ENCODE measurements at regions not wholly inside any gene's neighbourhood (a gene's known extent, or its start where the extent isn't known, plus 50 kb on each side); places are given as distances from the start of the nearest gene placed in this dataset.

DNA sequence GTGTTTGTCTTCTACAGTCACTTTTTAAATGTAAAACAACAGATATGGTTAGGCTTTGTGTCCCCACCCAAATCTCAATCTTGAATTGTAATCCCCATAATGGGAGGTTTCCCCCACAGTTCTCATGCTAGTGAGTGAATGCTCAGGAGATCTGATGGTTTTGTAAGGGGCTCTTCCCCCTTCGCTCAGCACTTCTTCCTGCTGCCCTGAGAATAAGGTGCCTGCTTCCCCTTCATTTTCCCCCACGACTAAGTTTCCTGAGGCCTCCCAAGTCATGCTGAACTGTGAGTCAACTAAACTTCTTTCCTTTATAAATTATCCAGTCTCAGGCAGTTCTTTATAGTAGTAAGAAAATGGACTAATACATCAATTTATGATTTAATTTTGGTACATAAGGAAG is 118.0 kb upstream of the SNTG2 start:
- Histone ChIP-seq H3K4me1 (ENCODE audit: control insufficient read depth in 1 of 2, insufficient read depth in 2 of 2, low read length in 2 of 2) (no peaks in the 10 kb centered on the region), H3K4me3 (ENCODE audit: low read depth in 1 of 2, low read length in 2 of 2) (no peak overlapping the region), H3K27ac (ENCODE audit: low read depth, low read length) (no peak overlapping the region), H3K9ac (ENCODE audit: low read depth in 1 of 2, low read length in 2 of 2) (no peak overlapping the region), H3K27me3 (ENCODE audit: control insufficient read depth in 1 of 2, insufficient read depth in 2 of 2, low read length in 2 of 2) (peaks cover 0 to 7% of the 10 kb centered on the region in 2 donors), H3K36me3 (ENCODE audit: control insufficient read depth in 1 of 2, insufficient read depth in 2 of 2, low read length in 2 of 2) (no peaks in the 10 kb centered on the region), H3K9me3 (ENCODE audit: control insufficient read depth in 1 of 2, low read length in 2 of 2) (no peaks in the 10 kb centered on the region)

DNA sequence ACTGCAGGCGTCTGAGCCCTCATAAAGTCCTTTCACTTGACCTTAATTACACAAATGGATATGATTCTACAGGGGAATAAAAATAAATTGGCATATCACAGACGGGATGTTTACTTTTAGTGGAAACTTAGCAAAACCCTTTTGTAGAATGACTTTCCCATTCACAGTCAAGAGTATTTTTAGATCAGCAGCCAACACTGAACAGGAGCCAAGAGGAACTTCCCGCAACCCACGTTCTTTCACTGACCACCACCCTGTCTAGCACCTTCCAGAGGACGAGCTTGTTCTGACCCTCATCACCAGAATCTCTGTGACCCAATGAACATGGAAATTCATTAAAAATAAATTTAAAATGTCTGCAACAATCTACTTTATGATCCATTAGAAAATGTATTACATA is 119.0 kb upstream of the SNTG2 start:
- H3K4me3 ChIP-seq (ENCODE audit: low read depth in 1 of 2, low read length in 2 of 2), result no peak overlapping the region
- no peaks in the 10 kb centered on the region for H3K36me3 ChIP-seq (ENCODE audit: control insufficient read depth in 1 of 2, insufficient read depth in 2 of 2, low read length in 2 of 2)
- peaks cover 0 to 7% of the 10 kb centered on the region in 2 donors for H3K27me3 ChIP-seq (ENCODE audit: control insufficient read depth in 1 of 2, insufficient read depth in 2 of 2, low read length in 2 of 2)
- H3K27ac ChIP-seq (ENCODE audit: low read depth, low read length), result no peak overlapping the region
- no peak overlapping the region for H3K9ac ChIP-seq (ENCODE audit: low read depth in 1 of 2, low read length in 2 of 2)
- H3K9me3 ChIP-seq (ENCODE audit: control insufficient read depth in 1 of 2, low read length in 2 of 2), result no peaks in the 10 kb centered on the region
- no peaks in the 10 kb centered on the region for H3K4me1 ChIP-seq (ENCODE audit: control insufficient read depth in 1 of 2, insufficient read depth in 2 of 2, low read length in 2 of 2)

DNA sequence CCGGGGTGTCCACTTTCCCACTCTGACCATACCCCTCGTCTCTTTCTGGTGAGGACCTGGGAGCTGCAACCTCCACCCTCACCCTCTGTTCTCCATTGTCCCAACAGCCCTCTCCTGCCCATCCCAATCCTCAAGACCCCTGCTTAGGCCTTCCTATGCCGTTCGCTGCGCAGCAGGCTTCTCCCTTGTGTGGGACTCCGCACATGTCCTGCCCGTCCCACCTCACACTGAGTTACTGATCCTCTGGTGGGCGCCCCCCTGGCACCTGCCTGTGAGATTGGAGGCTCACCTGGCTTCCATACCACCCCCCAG is 119.5 kb upstream of the SNTG2 start:
- no peaks in the 10 kb centered on the region for H3K4me1 ChIP-seq (ENCODE audit: control insufficient read depth in 1 of 2, insufficient read depth in 2 of 2, low read length in 2 of 2)
- no peak overlapping the region for H3K4me3 ChIP-seq (ENCODE audit: low read depth in 1 of 2, low read length in 2 of 2)
- no peak overlapping the region for H3K27ac ChIP-seq (ENCODE audit: low read depth, low read length)
- no peak overlapping the region for H3K9ac ChIP-seq (ENCODE audit: low read depth in 1 of 2, low read length in 2 of 2)
- no peaks in the 10 kb centered on the region for H3K9me3 ChIP-seq (ENCODE audit: control insufficient read depth in 1 of 2, low read length in 2 of 2)
- H3K36me3 ChIP-seq (ENCODE audit: control insufficient read depth in 1 of 2, insufficient read depth in 2 of 2, low read length in 2 of 2), result no peaks in the 10 kb centered on the region
- peaks cover 0 to 7% of the 10 kb centered on the region in 2 donors for H3K27me3 ChIP-seq (ENCODE audit: control insufficient read depth in 1 of 2, insufficient read depth in 2 of 2, low read length in 2 of 2)

DNA sequence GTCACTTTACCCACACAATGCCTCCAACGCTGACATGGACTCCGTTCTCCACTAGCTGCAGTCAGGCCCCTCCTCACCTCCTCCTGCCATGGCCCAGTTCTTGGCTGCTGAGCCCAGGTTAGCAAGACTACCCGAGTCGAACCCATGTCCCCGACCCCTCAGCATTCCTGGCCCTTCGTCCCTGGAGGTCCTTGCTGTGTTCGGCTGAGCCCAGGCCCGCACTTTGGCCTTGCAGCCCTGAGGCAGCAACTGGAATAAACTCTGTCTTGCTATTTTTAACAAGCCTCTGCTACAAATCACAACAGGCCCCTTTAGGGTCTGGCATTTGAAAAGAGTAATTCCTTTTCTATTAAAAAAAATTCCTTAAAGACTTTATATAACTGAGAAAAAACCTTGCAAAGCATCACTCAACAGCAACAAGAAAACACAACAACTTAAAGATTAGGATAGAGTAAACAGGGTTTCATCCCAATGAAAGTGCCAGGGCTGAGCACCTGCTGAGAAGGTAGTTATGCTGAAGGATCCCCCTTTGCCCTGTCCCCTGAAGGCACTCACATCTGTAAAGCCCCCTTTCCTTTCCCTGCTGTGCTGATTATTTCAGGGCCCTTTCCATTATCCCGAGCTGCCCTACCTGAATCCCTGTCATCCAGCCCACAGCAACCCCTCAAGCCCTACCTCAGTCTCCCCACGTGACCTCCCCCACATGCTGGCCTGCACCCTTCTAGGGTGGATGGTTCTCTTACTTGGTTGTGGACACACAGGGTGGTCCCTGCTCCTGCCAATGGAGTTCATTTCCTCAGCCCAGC is 120.0 kb upstream of the SNTG2 start:
- Histone ChIP-seq H3K9me3 (ENCODE audit: control insufficient read depth in 1 of 2, low read length in 2 of 2) (no peaks in the 10 kb centered on the region), H3K4me3 (ENCODE audit: low read depth in 1 of 2, low read length in 2 of 2) (no peak overlapping the region), H3K9ac (ENCODE audit: low read depth in 1 of 2, low read length in 2 of 2) (no peak overlapping the region), H3K27ac (ENCODE audit: low read depth, low read length) (no peak overlapping the region), H3K27me3 (ENCODE audit: control insufficient read depth in 1 of 2, insufficient read depth in 2 of 2, low read length in 2 of 2) (peaks cover 0 to 7% of the 10 kb centered on the region in 2 donors), H3K36me3 (ENCODE audit: control insufficient read depth in 1 of 2, insufficient read depth in 2 of 2, low read length in 2 of 2) (no peaks in the 10 kb centered on the region), H3K4me1 (ENCODE audit: control insufficient read depth in 1 of 2, insufficient read depth in 2 of 2, low read length in 2 of 2) (no peaks in the 10 kb centered on the region)

DNA sequence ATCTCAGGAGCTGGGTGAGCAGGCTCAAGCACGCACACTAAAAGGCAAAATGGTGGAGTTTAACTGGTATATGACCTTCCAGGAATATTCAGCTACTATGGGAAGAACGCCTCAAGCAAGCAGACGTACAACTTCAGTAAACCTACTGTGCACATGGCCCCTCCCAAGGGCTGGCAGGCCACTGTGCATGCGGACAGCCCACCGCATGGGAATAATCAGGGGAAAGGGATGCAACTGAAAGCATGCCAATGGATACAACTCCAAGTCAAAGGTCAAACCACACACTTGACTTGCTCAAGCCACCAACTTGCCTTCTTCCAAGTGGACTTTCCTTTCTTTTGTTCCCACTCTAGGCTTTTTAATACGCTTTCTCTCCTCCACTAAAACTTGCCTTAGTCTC is 121.6 kb upstream of the SNTG2 start:
- Histone ChIP-seq H3K4me1 (ENCODE audit: control insufficient read depth in 1 of 2, insufficient read depth in 2 of 2, low read length in 2 of 2) (no peaks in the 10 kb centered on the region), H3K9ac (ENCODE audit: low read depth in 1 of 2, low read length in 2 of 2) (no peak overlapping the region), H3K36me3 (ENCODE audit: control insufficient read depth in 1 of 2, insufficient read depth in 2 of 2, low read length in 2 of 2) (no peaks in the 10 kb centered on the region), H3K4me3 (ENCODE audit: low read depth in 1 of 2, low read length in 2 of 2) (no peak overlapping the region), H3K9me3 (ENCODE audit: control insufficient read depth in 1 of 2, low read length in 2 of 2) (no peaks in the 10 kb centered on the region), H3K27me3 (ENCODE audit: control insufficient read depth in 1 of 2, insufficient read depth in 2 of 2, low read length in 2 of 2) (peaks cover 0 to 4% of the 10 kb centered on the region in 2 donors), H3K27ac (ENCODE audit: low read depth, low read length) (no peak overlapping the region)

DNA sequence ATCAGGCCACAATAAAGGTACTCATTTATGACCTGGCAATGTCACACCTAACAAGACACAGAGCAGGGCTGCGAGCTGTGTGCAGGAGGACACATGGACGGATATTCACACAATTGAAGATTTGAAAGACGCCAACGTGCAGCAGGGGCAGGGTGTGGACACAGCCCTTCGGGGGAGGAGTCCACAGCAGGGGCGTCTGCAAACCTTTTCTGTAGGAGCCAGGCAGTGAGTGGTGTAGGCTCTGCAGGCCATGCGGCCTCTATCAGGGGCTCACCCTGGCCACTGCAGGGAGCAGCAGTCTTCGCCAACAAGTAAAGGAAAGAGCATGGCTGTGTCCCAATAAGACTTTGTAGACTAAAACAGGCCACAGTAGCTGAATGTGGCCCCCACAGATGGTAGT is 125.7 kb upstream of the SNTG2 start:
- Histone ChIP-seq H3K27me3 (ENCODE audit: control insufficient read depth in 1 of 2, insufficient read depth in 2 of 2, low read length in 2 of 2) (peaks cover 0 to 4% of the 10 kb centered on the region in 2 donors), H3K36me3 (ENCODE audit: control insufficient read depth in 1 of 2, insufficient read depth in 2 of 2, low read length in 2 of 2) (no peaks in the 10 kb centered on the region), H3K4me1 (ENCODE audit: control insufficient read depth in 1 of 2, insufficient read depth in 2 of 2, low read length in 2 of 2) (no peaks in the 10 kb centered on the region), H3K9me3 (ENCODE audit: control insufficient read depth in 1 of 2, low read length in 2 of 2) (peaks cover 5 to 6% of the 10 kb centered on the region in 2 donors), H3K4me3 (ENCODE audit: low read depth in 1 of 2, low read length in 2 of 2) (no peak overlapping the region), H3K9ac (ENCODE audit: low read depth in 1 of 2, low read length in 2 of 2) (no peak overlapping the region), H3K27ac (ENCODE audit: low read depth, low read length) (no peak overlapping the region)

DNA sequence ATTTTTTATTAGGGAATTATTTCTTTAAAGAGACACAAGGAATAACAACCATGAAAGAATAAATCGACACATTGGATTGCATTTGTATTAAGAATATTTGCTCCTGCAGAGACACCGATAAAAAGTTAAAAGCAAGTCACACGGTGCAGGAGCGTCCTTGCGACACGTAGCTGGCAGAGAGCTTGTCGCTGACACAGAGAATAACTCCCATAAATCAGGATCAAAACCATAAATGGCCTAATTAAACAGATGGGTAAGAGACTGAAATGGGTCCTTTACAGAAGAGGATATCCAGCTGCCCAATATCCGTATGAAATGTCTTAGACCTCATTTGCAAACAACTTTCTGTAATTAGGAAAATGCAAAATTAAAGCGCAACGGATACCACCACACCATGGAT is 126.1 kb upstream of the SNTG2 start:
- Histone ChIP-seq H3K27me3 (ENCODE audit: control insufficient read depth in 1 of 2, insufficient read depth in 2 of 2, low read length in 2 of 2) (peaks cover 0 to 4% of the 10 kb centered on the region in 2 donors), H3K9me3 (ENCODE audit: control insufficient read depth in 1 of 2, low read length in 2 of 2) (peaks cover 6% of the 10 kb centered on the region in 2 donors), H3K9ac (ENCODE audit: low read depth in 1 of 2, low read length in 2 of 2) (no peak overlapping the region), H3K4me3 (ENCODE audit: low read depth in 1 of 2, low read length in 2 of 2) (no peak overlapping the region), H3K27ac (ENCODE audit: low read depth, low read length) (no peak overlapping the region), H3K36me3 (ENCODE audit: control insufficient read depth in 1 of 2, insufficient read depth in 2 of 2, low read length in 2 of 2) (no peaks in the 10 kb centered on the region), H3K4me1 (ENCODE audit: control insufficient read depth in 1 of 2, insufficient read depth in 2 of 2, low read length in 2 of 2) (no peaks in the 10 kb centered on the region)

DNA sequence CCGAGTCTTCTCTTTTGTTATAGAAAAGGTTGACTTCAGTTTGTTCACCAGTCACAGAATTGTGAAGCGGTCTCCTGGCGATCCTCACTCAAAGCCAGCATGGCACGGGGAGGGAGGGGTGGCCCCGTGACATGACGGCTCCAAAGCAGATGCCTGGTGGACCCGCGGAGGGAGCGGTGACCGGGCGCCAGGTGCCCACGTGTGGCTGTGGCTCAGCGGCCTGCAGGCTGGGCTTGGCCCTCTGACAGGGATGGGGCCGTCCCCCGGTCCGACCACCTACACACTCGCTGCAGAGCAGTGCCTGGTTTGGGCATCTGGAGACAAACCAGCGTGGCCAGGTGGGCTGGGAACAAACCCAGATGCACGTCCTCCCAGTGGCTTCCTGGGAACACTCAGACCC is 129.1 kb upstream of the SNTG2 start:
- Histone ChIP-seq H3K27me3 (ENCODE audit: control insufficient read depth in 1 of 2, insufficient read depth in 2 of 2, low read length in 2 of 2) (no peaks in the 10 kb centered on the region), H3K36me3 (ENCODE audit: control insufficient read depth in 1 of 2, insufficient read depth in 2 of 2, low read length in 2 of 2) (no peaks in the 10 kb centered on the region), H3K4me3 (ENCODE audit: low read depth in 1 of 2, low read length in 2 of 2) (no peak overlapping the region), H3K9me3 (ENCODE audit: control insufficient read depth in 1 of 2, low read length in 2 of 2) (peaks cover 6 to 10% of the 10 kb centered on the region in 2 donors), H3K27ac (ENCODE audit: low read depth, low read length) (no peak overlapping the region), H3K4me1 (ENCODE audit: control insufficient read depth in 1 of 2, insufficient read depth in 2 of 2, low read length in 2 of 2) (no peaks in the 10 kb centered on the region), H3K9ac (ENCODE audit: low read depth in 1 of 2, low read length in 2 of 2) (no peak overlapping the region)

DNA sequence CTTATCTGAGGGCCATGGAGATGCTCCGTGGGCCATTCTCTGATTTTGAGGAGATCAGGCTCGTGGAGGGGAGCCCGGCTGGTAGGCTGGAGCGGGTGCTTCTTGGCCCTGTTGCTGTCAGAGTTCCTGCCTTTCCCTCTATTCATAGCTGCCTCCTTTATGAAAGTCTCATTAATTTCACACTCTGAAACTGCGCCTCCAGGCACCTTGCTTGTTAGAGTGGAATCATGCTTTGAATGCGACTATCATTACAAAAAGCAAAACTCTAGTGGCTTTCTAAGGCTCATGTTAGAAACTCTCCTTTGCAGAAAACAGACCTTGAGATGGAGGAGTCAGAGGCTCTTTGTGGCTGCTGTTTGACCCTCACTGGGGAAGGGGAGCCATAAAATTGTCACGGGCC is 131.0 kb upstream of the SNTG2 start:
- H3K9me3 ChIP-seq (ENCODE audit: control insufficient read depth in 1 of 2, low read length in 2 of 2), result peaks cover 6 to 10% of the 10 kb centered on the region in 2 donors
- H3K27me3 ChIP-seq (ENCODE audit: control insufficient read depth in 1 of 2, insufficient read depth in 2 of 2, low read length in 2 of 2), result no peaks in the 10 kb centered on the region
- H3K36me3 ChIP-seq (ENCODE audit: control insufficient read depth in 1 of 2, insufficient read depth in 2 of 2, low read length in 2 of 2), result no peaks in the 10 kb centered on the region
- no peak overlapping the region for H3K27ac ChIP-seq (ENCODE audit: low read depth, low read length)
- no peak overlapping the region for H3K4me3 ChIP-seq (ENCODE audit: low read depth in 1 of 2, low read length in 2 of 2)
- no peak overlapping the region for H3K9ac ChIP-seq (ENCODE audit: low read depth in 1 of 2, low read length in 2 of 2)
- H3K4me1 ChIP-seq (ENCODE audit: control insufficient read depth in 1 of 2, insufficient read depth in 2 of 2, low read length in 2 of 2), result no peaks in the 10 kb centered on the region

DNA sequence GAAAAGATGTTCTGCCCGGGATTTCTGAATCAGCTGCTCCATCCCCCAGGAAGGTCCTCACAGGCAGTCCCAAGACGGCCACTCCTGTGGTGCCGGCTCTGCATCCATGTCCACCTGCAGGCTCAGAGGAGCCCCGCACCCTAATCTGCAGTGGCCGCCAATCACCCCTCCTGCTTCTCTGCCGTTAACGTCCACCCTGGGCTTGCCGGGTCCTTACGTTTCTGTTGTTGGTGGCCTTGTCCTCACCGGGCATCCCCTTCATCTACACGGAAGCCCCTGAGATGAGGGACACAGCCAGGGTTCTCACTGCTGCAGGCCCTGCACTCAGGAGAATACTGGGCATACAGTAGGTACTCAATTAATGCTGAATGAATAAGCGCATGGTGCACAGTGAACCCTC is 131.5 kb upstream of the SNTG2 start:
- Histone ChIP-seq H3K36me3 (ENCODE audit: control insufficient read depth in 1 of 2, insufficient read depth in 2 of 2, low read length in 2 of 2) (no peaks in the 10 kb centered on the region), H3K27me3 (ENCODE audit: control insufficient read depth in 1 of 2, insufficient read depth in 2 of 2, low read length in 2 of 2) (no peaks in the 10 kb centered on the region), H3K9me3 (ENCODE audit: control insufficient read depth in 1 of 2, low read length in 2 of 2) (peaks cover 6 to 10% of the 10 kb centered on the region in 2 donors), H3K4me3 (ENCODE audit: low read depth in 1 of 2, low read length in 2 of 2) (no peak overlapping the region), H3K9ac (ENCODE audit: low read depth in 1 of 2, low read length in 2 of 2) (no peak overlapping the region), H3K4me1 (ENCODE audit: control insufficient read depth in 1 of 2, insufficient read depth in 2 of 2, low read length in 2 of 2) (no peaks in the 10 kb centered on the region), H3K27ac (ENCODE audit: low read depth, low read length) (no peak overlapping the region)

All from duodenal mucosa (tissue), 2 donors.